ENCODE measurements at regions not wholly inside any gene's neighbourhood (a gene's known extent, or its start where the extent isn't known, plus 50 kb on each side); places are given as distances from the start of the nearest gene placed in this dataset.

- ChIA-PET CTCF (no interaction called here), POLR2A (interaction anchor here (1.0 to 1.2 kb wide), 2 partner anchors 16 to 32 kb away, joined by 3 read pairs; no protein-coding TSS in a partner anchor)
- DNase-seq (ENCODE audit: low read depth, low spot score) = peak; percentile 50
- H3K4me3 ChIP-seq (ENCODE audit: low read depth, low read length) = no peak overlapping the region
- no peak for TF ChIP-seq CTCF (IDR thresholded peaks at IDR 0.05; ENCODE audit: insufficient read depth, low read length, missing control alignments)
These were observed 339.8 kb downstream of the BCOR start for GRCh38 chrX:39757971-39758370.

GRCh38 chrX:39758791-39759525 lies 338.8 kb downstream of the BCOR start:
- no peak for DNase-seq (ENCODE audit: low read depth, low spot score)
- H3K4me3 ChIP-seq (ENCODE audit: low read depth, low read length) = no peak overlapping the region
- TF ChIP-seq CTCF (IDR thresholded peaks at IDR 0.05; ENCODE audit: insufficient read depth, low read length, missing control alignments) = no peak
- ChIA-PET CTCF (no interaction called here), POLR2A (interaction anchor here (1.2 kb wide), 1 partner anchor 49 kb away, joined by 5 read pairs; no protein-coding TSS in a partner anchor)

GRCh38 chrX:39759526-39760224 lies 338.1 kb downstream of the BCOR start:
- ChIA-PET POLR2A (interaction anchor here (1.2 kb wide), 1 partner anchor 48 kb away, joined by 5 read pairs; no protein-coding TSS in a partner anchor), CTCF (interaction anchor here (0.7 kb wide), 1 partner anchor 28 kb away, joined by 3 read pairs; no protein-coding TSS in a partner anchor)
- DNase-seq (ENCODE audit: low read depth, low spot score) = peak; percentile 41

GRCh38 chrX:39760930-39761329 lies 336.8 kb downstream of the BCOR start:
- ChIA-PET CTCF (no interaction called here), POLR2A (no interaction called here)
- no peak for TF ChIP-seq CTCF (IDR thresholded peaks at IDR 0.05; ENCODE audit: insufficient read depth, low read length, missing control alignments)
- DNase-seq (ENCODE audit: low read depth, low spot score) = no peak
- H3K4me3 ChIP-seq (ENCODE audit: low read depth, low read length) = no peak overlapping the region

More at GRCh38 chrX:39759526-39760224, 338.1 kb downstream of the BCOR start:
- TF ChIP-seq CTCF (IDR thresholded peaks at IDR 0.05; ENCODE audit: insufficient read depth, low read length, missing control alignments) = no peak
- 0 out of 2 replicates have a peak overlapping the region, but pooled peaks have one; percentile 15 for H3K4me3 ChIP-seq (ENCODE audit: low read depth, low read length)

GRCh38 chrX:39762266-39762841 lies 335.4 kb downstream of the BCOR start:
- POLR2A ChIA-PET = no interaction called here

More at GRCh38 chrX:39762266-39762841, 335.4 kb downstream of the BCOR start:
- TF ChIP-seq CTCF (IDR thresholded peaks at IDR 0.05; ENCODE audit: insufficient read depth, low read length, missing control alignments) = no peak
- CTCF ChIA-PET = no interaction called here
- DNase-seq (ENCODE audit: low read depth, low spot score) = no peak
- no peak overlapping the region for H3K4me3 ChIP-seq (ENCODE audit: low read depth, low read length)
